GM12878 (cell line): ENCODE measurements at regions not wholly inside any gene's neighbourhood (a gene's known extent, or its start where the extent isn't known, plus 50 kb on each side); places are given as distances from the start of the nearest gene placed in this dataset.

Experiments used
- ATAC-seq: fragments of 200-7000 bp; cut with Tn5 transposase; 3 replicates; pipeline ENCODE4 v1.9.1; 2020; ENCODE audit warnings: mild to moderate bottlenecking, moderate library complexity
- BruUV-seq: library from RNA; stranded (reverse); fragments of 400-500 nt; replicated peaks from 2 replicates; lab custom pipeline; 2021; lab: Mats Ljungman, UMichigan
- CTCF ChIA-PET: fragments of 300-600 bp; sonication (Branson Sonifier 250); formaldehyde crosslinking; extraction: SDS; loops from one replicate; lab custom pipeline; 2021; ENCODE audit warnings: inconsistent platforms; lab: Yijun Ruan, JAX
- POLR2A ChIA-PET: fragments of 350-600 bp; formaldehyde crosslinking; extraction: SDS; loops from one replicate; lab custom pipeline; 2021; ENCODE audit warnings: inconsistent platforms; lab: Charles Lee
- RAD21 ChIA-PET: fragments of 300-600 bp; sonication (Branson Sonifier 250); formaldehyde crosslinking; loops from one replicate; lab custom pipeline; 2023; ENCODE audit warnings: antibody characterized with exemption; ENCODE audit not compliant: unreplicated experiment; lab: Charles Lee
- SMC1A ChIA-PET: fragments of 300-600 bp; sonication (Branson Sonifier 250); formaldehyde crosslinking; loops from one replicate; lab custom pipeline; 2023; ENCODE audit not compliant: unreplicated experiment, uncharacterized antibody; lab: Charles Lee
- DNase-seq: peaks from one replicate; pipeline ENCODE4 v3.0.0-alpha.2; 2011; ENCODE audit warnings: low read depth, low spot score
- FAIRE-seq: peaks from 3 replicates; lab custom pipeline; 2011; peaks lifted over from hg19 to GRCh38; lab: Jason Lieb, UNC
- H2AFZ ChIP-seq: 2 replicates; pipeline ENCODE4 v1.6.0; 2011; ENCODE audit warnings: low read depth, low read length, control low read depth; ENCODE audit not compliant: control insufficient read depth
- H3K27ac ChIP-seq: 2 replicates; pipeline ENCODE4 v1.5.1; 2011; ENCODE audit warnings: control low read depth; ENCODE audit not compliant: control insufficient read depth, insufficient read depth
- H3K27me3 ChIP-seq, 2 experiments: replicated peaks in 1 of 2; 2 replicates each; pipeline versions ENCODE4 v1.6.0 to v1.6.1; 2011; ENCODE audit warnings: low read length in 1 of 2; ENCODE audit not compliant: control insufficient read depth in 2 of 2, insufficient read depth in 2 of 2
- H3K36me3 ChIP-seq, 2 experiments: 2 replicates each; pipeline ENCODE4 v1.5.1; 2011; ENCODE audit warnings: low read length in 1 of 2; ENCODE audit not compliant: control insufficient read depth in 2 of 2, insufficient read depth in 2 of 2
- H3K4me1 ChIP-seq: 2 replicates; pipeline ENCODE4 v1.6.1; 2011; ENCODE audit warnings: mild to moderate bottlenecking, low read length, moderate library complexity, mixed read lengths; ENCODE audit not compliant: control insufficient read depth, insufficient read depth
- H3K4me2 ChIP-seq: 2 replicates; pipeline ENCODE4 v1.6.0; 2011; ENCODE audit warnings: control low read depth; ENCODE audit not compliant: control insufficient read depth, insufficient read depth
- H3K4me3 ChIP-seq: fragments of 200-600 bp; sonication (generic); 2 replicates; pipeline ENCODE4 v1.5.1; 2016
- H3K79me2 ChIP-seq: 2 replicates; pipeline ENCODE4 v1.6.0; 2011; ENCODE audit warnings: low read length; ENCODE audit not compliant: control insufficient read depth, insufficient read depth
- H3K9ac ChIP-seq: 2 replicates; pipeline ENCODE4 v1.8.0; 2011; ENCODE audit warnings: low read length, control low read depth, mixed read lengths; ENCODE audit not compliant: control insufficient read depth, insufficient read depth
- H3K9me3 ChIP-seq: replicated peaks from 3 replicates; pipeline ENCODE4 v1.5.1; 2011; ENCODE audit warnings: mild to moderate bottlenecking, low read length; ENCODE audit not compliant: control insufficient read depth, insufficient read depth
- H4K20me1 ChIP-seq: 2 replicates; pipeline ENCODE4 v1.6.0; 2011; ENCODE audit not compliant: control insufficient read depth, insufficient read depth
- CHD2 ChIP-seq: IDR thresholded peaks from 2 replicates; pipeline ENCODE4 v1.6.1; 2011; ENCODE audit warnings: low read depth, low read length, improper control_type of control experiment, borderline replicate concordance
- E2F8 ChIP-seq: fragments of 450-650 bp; IDR thresholded peaks from 2 replicates; pipeline ENCODE4 v1.6.1; 2018; ENCODE audit warnings: mild to moderate bottlenecking, low read depth, moderate library complexity; ENCODE audit not compliant: partially characterized antibody
- EP300 ChIP-seq, 2 experiments: fragments of 150-350 bp in 1 of 2; IDR thresholded peaks; 2 replicates each; pipeline ENCODE4 v1.6.1; 2011 to 2012; ENCODE audit warnings: low read depth in 2 of 2, low read length in 2 of 2, borderline replicate concordance in 1 of 2, improper control_type of control experiment in 1 of 2, inconsistent platforms in 1 of 2; ENCODE audit not compliant: control insufficient read depth in 1 of 2
- FOXM1 ChIP-seq: IDR thresholded peaks from 2 replicates; pipeline ENCODE4 v1.6.1; 2012; ENCODE audit warnings: low read depth, mild to moderate bottlenecking, inconsistent platforms, low read length, moderate library complexity
- IRF3 ChIP-seq: fragments of 450-650 bp; IDR thresholded peaks from 2 replicates; pipeline ENCODE4 v1.6.1; 2014; ENCODE audit warnings: mild to moderate bottlenecking
- MEF2B ChIP-seq: fragments of 450-650 bp; IDR thresholded peaks from 2 replicates; pipeline ENCODE4 v1.6.1; 2018; ENCODE audit warnings: mild to moderate bottlenecking, moderate library complexity; ENCODE audit not compliant: partially characterized antibody, poor library complexity, severe bottlenecking
- MTA2 ChIP-seq: fragments of 450-650 bp; IDR thresholded peaks from 2 replicates; pipeline ENCODE4 v1.6.1; 2016; ENCODE audit warnings: low read depth, mild to moderate bottlenecking, moderate library complexity
- NKRF ChIP-seq: fragments of 450-650 bp; conservative IDR thresholded peaks from 2 replicates; pipeline ENCODE4 v1.6.1; 2017; ENCODE audit warnings: mild to moderate bottlenecking, moderate library complexity
- REST ChIP-seq: IDR thresholded peaks from 2 replicates; pipeline ENCODE4 v1.6.1; 2012; ENCODE audit warnings: mild to moderate bottlenecking, low read depth, low read length
- TCF3 ChIP-seq: IDR thresholded peaks from 2 replicates; pipeline ENCODE4 v1.6.1; 2012; ENCODE audit warnings: low read depth, mild to moderate bottlenecking, low read length, borderline replicate concordance; ENCODE audit not compliant: insufficient read depth
- YY1 ChIP-seq: IDR thresholded peaks from 2 replicates; pipeline ENCODE4 v1.6.1; 2011; ENCODE audit warnings: low read depth, mild to moderate bottlenecking, low read length
- WGBS: methylation state at CpG from one replicate; pipeline ENCODE4 v1.1.6; 2016; ENCODE audit warnings: low lambda C conversion rate; ENCODE audit not compliant: insufficient replicate concordance, insufficient coverage; ENCODE audit errors: missing lambda C conversion rate; 5-methylcytosine and 5-hydroxymethylcytosine counted together
- in situ Hi-C: fragments of 300-500 bp; cut with MboI; formaldehyde crosslinking; loops from 9 replicates; pipeline ENCODE4 v1.14.3; 2018; ENCODE audit warnings: mixed read lengths
- intact Hi-C: fragments of 100-400 bp; cut with micrococcal nuclease; formaldehyde crosslinking; loops from one replicate; pipeline ENCODE4 v1.14.2; 2022; ENCODE audit not compliant: unreplicated experiment

- 100% methylated on average over 3 of the region's 3 CpGs for WGBS
- Histone ChIP-seq H3K27ac (no peak overlapping the region), H3K4me1 (peaks cover 15% of the 10 kb centered on the region), H3K4me2 (no peak overlapping the region), H3K79me2 (no peaks in the 10 kb centered on the region), H3K9me3 (no peaks in the 10 kb centered on the region), H3K36me3 (no peaks in the 10 kb centered on the region), H3K27me3 (no peaks in the 10 kb centered on the region), H3K4me3 (no peak overlapping the region), H3K9ac (no peak overlapping the region), H4K20me1 (no peaks in the 10 kb centered on the region), H2AFZ (no peak overlapping the region)
- intact Hi-C loops, result no loop called here
- no peak for FAIRE-seq
- CTCF ChIA-PET, result interaction anchor here (0.7 to 1.8 kb wide), 3 partner anchors 15 to 1133 kb away, joined by 3 to 4 read pairs (median 3); no protein-coding TSS in a partner anchor
- no peak for ATAC-seq
- no peak for DNase-seq
- POLR2A ChIA-PET, result interaction anchor here (0.6 to 2.4 kb wide), 4 partner anchors 9 to 431 kb away, joined by 3 to 15 read pairs (median 6); partner anchors contain the start of gene MALSU1
- in situ Hi-C loops, result no loop called here
- RAD21 ChIA-PET, result interaction anchor here (1.0 kb wide), 1 partner anchor 10 kb away, joined by 4 read pairs; no protein-coding TSS in a partner anchor
- BruUV-seq, result no TSS peak
- SMC1A ChIA-PET, result interaction anchor here (0.6 to 2.4 kb wide), 5 partner anchors 9 to 1529 kb away, joined by 3 to 11 read pairs (median 6); no protein-coding TSS in a partner anchor
- no peak for TF ChIP-seq EP300 (IDR thresholded peaks at IDR 0.05; ENCODE audit: borderline replicate concordance in 1 of 2, control insufficient read depth in 1 of 2, low read depth in 2 of 2, low read length in 2 of 2)
- TF ChIP-seq FOXM1, result no peak
- no peak for TF ChIP-seq CHD2
- no peak for TF ChIP-seq YY1
- no peak for TF ChIP-seq MTA2
- TF ChIP-seq NKRF, result no peak
- no peak for TF ChIP-seq REST
- TF ChIP-seq E2F8, result no peak
- TF ChIP-seq MEF2B, result no peak
- TF ChIP-seq IRF3, result no peak
- TF ChIP-seq TCF3, result no peak
These were observed 59.5 kb upstream of the TOMM7 start for GRCh38 chr7:22882106-22882505.
